HG02588 (cell line): ENCODE measurements at regions not wholly inside any gene's neighbourhood (a gene's known extent, or its start where the extent isn't known, plus 50 kb on each side); places are given as distances from the start of the nearest gene placed in this dataset.

Experiments used
- ATAC-seq: cut with Tn5 transposase; IDR thresholded peaks from one replicate; pipeline ENCODE4 v1.9.1; 2021; ENCODE audit warnings: mild to moderate bottlenecking, moderate library complexity; ENCODE audit not compliant: unreplicated experiment

DNA sequence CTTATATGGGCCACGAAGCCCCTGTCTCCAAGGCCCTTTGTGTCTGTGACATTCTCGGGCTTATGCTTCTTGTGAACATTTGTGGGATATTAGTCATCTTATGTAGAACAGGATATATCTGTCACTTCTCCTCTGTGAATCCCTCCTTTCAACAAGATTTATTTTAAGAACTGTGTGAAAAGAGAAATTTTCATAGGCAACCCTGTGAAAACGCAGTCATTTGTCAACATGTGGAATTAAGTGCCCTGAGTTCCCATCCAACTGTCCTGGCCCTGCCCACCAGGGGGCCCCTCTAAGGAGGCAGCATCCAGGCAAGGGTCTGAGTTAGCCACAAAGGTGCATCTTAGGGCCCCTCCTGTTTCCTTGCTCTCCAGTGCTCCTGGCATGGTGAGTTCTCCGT, 76.8 kb upstream of the CHRNA7 start:
- no peak for ATAC-seq

- no peak for ATAC-seq
Observed at GRCh38 chr15:31954374-31955172, 75.7 kb upstream of the CHRNA7 start.

DNA sequence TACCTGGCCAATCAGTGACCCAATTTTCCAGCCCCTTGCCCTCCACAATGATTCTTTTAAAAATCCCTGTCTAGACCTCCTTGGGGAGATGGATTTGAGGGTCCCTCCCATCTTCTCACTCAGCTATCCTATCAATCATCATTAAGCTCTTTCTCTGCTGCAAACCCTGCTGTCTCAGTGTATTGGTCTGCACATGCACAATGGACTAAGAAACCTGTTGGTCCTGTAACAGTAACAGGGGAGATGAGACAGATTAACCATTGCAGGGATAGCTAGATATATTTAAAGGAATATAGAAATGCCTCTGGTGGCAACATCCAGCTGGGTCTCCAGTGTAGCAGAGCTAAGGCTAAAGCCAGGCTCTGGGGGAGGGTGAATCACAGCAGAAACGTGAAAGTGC, 74.6 kb upstream of the CHRNA7 start:
- ATAC-seq, result no peak

GRCh38 chr15:31957581-31957980, 72.7 kb upstream of the CHRNA7 start:
- no peak for ATAC-seq

DNA sequence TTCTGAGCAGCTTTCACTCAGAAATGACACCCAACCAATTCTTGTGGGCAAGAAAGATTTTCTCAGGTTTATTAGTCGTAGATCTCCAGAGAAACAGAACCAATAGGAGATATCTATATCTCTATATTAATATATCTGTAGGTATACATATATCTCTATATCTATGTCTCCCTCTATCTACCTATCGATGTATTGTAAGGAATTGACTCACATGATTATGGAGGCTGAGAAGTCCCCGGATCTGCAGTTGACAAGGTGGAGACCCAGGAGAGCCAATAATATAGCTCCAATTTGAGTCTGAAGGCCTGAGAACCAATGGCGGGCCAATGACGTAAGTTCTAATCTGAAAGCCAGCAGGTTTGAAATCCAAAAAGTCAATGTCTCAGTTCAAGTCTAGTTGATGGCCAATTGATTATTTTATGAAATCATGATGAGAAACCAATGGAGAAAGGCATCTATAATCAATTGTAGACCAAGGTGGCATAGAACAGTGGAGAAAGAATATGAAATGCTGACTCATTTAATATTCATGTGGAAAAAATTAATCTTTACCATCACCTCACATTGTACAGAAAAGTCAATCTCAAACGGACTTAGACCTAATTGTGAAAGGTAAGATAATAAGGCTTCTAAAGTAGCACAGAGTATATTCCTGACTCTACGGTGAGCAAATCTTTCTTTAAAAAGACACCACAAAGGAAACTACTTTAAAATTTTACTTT, 65.6 kb upstream of the CHRNA7 start:
- no peak for ATAC-seq

DNA sequence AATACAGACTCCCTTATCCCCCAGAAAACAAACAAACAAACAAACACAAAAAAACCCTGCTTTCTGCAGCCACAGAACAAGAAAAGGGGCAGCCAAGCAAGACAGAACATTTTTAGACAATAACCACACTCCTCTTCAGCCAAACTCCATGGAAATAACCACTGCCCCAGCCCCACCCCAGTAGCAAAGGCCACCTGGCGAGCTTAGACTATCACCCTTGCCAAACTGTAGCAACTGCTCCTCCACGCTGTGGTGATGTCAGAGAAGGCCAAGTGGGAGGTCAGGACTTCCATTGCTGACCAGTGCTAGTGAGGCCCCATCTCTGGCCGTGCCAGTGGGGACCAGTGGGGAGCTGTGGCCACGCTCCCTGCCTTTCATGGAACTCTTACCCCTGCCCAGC, 60.3 kb upstream of the CHRNA7 start:
- no peak for ATAC-seq

DNA sequence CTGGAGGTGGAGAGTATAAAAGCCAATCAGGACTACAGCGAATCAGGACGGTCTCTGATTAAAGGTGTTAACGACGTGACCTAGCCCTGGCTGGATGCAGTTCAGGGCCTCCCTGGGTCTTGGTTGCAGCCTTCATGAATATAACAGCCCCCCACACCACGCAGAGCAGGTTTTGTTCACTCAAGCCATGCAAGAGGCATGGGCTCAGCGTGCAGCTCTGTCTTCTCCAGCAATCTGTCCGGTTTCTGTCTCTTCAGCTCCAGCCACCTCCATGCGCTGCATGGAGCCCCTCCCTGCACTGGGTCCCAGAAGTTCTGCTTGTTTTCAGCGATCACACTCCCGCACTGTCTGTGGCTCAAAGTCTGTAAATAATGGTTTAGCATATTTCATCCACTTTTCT, 57.1 kb upstream of the CHRNA7 start:
- ATAC-seq, result no peak

DNA sequence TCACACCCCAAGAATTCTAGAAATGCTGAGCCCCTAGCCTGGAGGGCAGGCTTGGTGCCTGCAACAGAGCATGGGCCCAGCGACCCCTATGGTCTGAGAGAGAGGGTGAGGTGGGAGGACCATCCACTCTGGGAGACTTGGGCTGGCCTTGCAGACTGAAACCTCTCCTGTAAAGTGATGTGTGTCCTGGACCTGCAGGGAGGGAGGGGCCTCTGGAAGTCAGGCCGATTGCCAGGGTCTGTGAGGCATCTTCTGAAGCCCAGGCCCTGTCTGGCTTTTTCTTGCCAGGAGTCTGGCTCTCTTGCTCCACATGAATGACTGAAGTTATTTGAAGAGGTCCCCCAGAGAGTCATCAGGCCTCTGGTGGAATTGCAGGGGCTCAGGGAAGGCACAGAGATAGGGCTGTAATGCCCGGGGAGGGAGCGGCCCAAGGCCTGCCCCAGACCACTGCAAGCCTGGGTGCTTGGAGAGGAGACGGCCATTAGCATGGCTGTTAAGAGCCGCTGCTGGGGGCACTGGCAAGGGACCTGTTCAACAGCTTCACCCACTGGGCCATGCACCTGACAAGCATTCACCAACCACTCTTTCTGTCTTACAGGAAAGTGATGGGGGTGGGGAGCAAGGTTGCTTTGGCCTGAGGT, 56.0 kb upstream of the CHRNA7 start:
- ATAC-seq, result no peak

DNA sequence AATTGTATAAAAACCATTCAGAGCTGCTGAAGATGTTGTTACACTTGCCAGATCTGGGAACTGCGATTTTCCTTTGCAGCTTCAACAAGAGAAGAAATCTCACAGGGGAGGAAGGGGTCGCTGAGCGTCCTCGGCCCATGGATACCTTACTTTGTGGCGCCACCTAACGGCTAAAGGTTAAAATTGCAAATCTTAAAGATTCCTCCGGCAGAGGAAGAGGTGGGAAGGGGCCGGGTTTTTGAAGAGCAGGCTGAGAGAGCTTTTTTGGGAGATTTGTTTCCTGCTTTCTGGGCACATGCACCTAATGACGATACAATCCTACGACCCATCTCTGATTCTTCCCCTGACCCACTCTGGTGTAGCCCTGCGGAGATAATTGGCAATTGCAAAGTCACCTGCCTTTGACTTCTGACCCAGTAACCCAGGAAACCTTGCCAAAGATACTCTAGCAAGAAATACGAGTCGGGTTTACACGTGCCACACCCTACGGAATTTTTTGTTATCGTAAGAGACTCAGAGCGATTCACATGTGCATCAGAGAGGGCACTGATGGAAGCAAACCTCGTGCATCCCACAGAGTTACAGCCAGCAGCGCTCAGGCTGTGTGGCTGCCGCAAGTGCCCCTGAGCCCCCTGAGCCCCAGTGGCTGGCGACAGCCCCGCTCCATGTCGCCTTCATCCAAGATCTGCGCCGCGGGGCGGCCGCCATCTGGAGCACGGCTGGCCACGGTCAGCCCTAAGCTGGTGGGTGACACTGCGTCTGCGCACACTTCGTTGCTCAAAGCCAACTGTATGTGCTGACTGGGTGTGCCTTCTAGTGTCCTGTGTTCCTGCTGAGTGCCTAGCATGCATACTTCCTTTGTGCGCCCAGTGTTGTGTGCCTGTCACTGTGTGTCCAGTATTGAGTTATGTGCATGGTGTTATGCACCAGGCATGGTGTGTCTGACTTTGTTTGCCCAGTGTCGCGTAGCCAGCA, 55.2 kb upstream of the CHRNA7 start:
- no peak for ATAC-seq

GRCh38 chr15:31975830-31976229, 54.5 kb upstream of the CHRNA7 start:
- ATAC-seq, result no peak

GRCh38 chr15:31977138-31977537, 53.2 kb upstream of the CHRNA7 start:
- ATAC-seq, result no peak

GRCh38 chr15:31977812-31978661, 52.3 kb upstream of the CHRNA7 start:
- ATAC-seq, result no peak
